IMR-90 (cell line): ENCODE measurements at regions not wholly inside any gene's neighbourhood (a gene's known extent, or its start where the extent isn't known, plus 50 kb on each side); places are given as distances from the start of the nearest gene placed in this dataset.

Source experiments
- ATAC-seq: fragments of 200-7000 bp; cut with Tn5 transposase; 2 replicates; pipeline ENCODE4 v1.9.1; 2020; ENCODE audit warnings: low read depth, mild to moderate bottlenecking, moderate library complexity
- BruUV-seq: library from RNA; stranded (reverse); fragments of 400-500 nt; replicated peaks from 2 replicates; lab custom pipeline; 2021; lab: Mats Ljungman, UMichigan
- CTCF ChIA-PET: fragments of 300-600 bp; formaldehyde crosslinking; extraction: SDS; loops from one replicate; lab custom pipeline; 2021; ENCODE audit warnings: antibody characterized with exemption; lab: Yijun Ruan, JAX
- POLR2A ChIA-PET: fragments of 300-600 bp; sonication (Branson Sonifier 250); formaldehyde crosslinking; loops from one replicate; lab custom pipeline; 2022; ENCODE audit warnings: antibody characterized with exemption; ENCODE audit not compliant: unreplicated experiment; lab: Charles Lee
- DNase-seq: peaks from one replicate; pipeline ENCODE4 v3.0.0; 2013
- H2AFZ ChIP-seq: replicated peaks from 2 replicates; pipeline ENCODE3; 2013; ENCODE audit warnings: low read length, mild to moderate bottlenecking; ENCODE audit not compliant: poor library complexity
- H2AK5ac ChIP-seq: 2 replicates; pipeline ENCODE4 v1.6.1; 2013; ENCODE audit warnings: low read depth, low read length, inconsistent platforms
- H2AK9ac ChIP-seq: replicated peaks from 2 replicates; pipeline ENCODE3; 2013; ENCODE audit warnings: mild to moderate bottlenecking, low read depth, low read length, moderate library complexity; ENCODE audit not compliant: poor library complexity
- H2BK120ac ChIP-seq: 2 replicates; pipeline ENCODE4 v1.6.1; 2013; ENCODE audit warnings: low read depth, low read length, inconsistent platforms
- H2BK15ac ChIP-seq: 3 replicates; pipeline ENCODE4 v1.6.1; 2013; ENCODE audit warnings: low read depth, low read length, inconsistent platforms
- H2BK20ac ChIP-seq: 2 replicates; pipeline ENCODE4 v1.6.1; 2013; ENCODE audit warnings: low read depth, mild to moderate bottlenecking, inconsistent platforms, low read length, moderate library complexity
- H2BK5ac ChIP-seq: 2 replicates; pipeline ENCODE4 v1.6.1; 2013; ENCODE audit warnings: mild to moderate bottlenecking, low read depth, low read length, inconsistent platforms; ENCODE audit not compliant: poor library complexity, severe bottlenecking
- H3K14ac ChIP-seq: replicated peaks from 2 replicates; pipeline ENCODE4 v1.6.1; 2013; ENCODE audit warnings: low read depth, low read length, inconsistent platforms
- H3K18ac ChIP-seq: 2 replicates; pipeline ENCODE4 v1.6.1; 2013; ENCODE audit warnings: low read depth, low read length, control low read depth
- H3K23ac ChIP-seq: 2 replicates; pipeline ENCODE4 v1.6.1; 2013; ENCODE audit warnings: low read depth, low read length, inconsistent platforms
- H3K27ac ChIP-seq: 2 replicates; pipeline ENCODE4 v1.5.1; 2013; ENCODE audit warnings: mild to moderate bottlenecking, control low read depth, low read length; ENCODE audit not compliant: insufficient read depth
- H3K27me3 ChIP-seq: 2 replicates; pipeline ENCODE4 v1.6.1; 2013; ENCODE audit warnings: low read length; ENCODE audit not compliant: control insufficient read depth, insufficient read depth
- H3K36me3 ChIP-seq: 2 replicates; pipeline ENCODE4 v1.6.1; 2013; ENCODE audit warnings: low read length, mixed read lengths; ENCODE audit not compliant: control insufficient read depth, insufficient read depth
- H3K4ac ChIP-seq: 2 replicates; pipeline ENCODE4 v1.6.1; 2013; ENCODE audit warnings: low read depth, low read length, inconsistent platforms
- H3K4me1 ChIP-seq: 2 replicates; pipeline ENCODE4 v1.6.1; 2013; ENCODE audit warnings: low read length, mixed read lengths; ENCODE audit not compliant: control insufficient read depth, insufficient read depth
- H3K4me2 ChIP-seq: 2 replicates; pipeline ENCODE4 v1.6.1; 2013; ENCODE audit warnings: low read depth, mild to moderate bottlenecking, control low read depth, low read length, moderate library complexity
- H3K4me3 ChIP-seq: 2 replicates; pipeline ENCODE4 v1.5.1; 2013; ENCODE audit warnings: low read depth, mild to moderate bottlenecking, control low read depth, low read length, moderate library complexity; ENCODE audit not compliant: insufficient read depth
- H3K56ac ChIP-seq: 2 replicates; pipeline ENCODE4 v1.6.1; 2013; ENCODE audit warnings: low read length, inconsistent platforms; ENCODE audit not compliant: insufficient read depth; ENCODE audit errors: extremely low read depth
- H3K79me1 ChIP-seq, 2 experiments: 2 replicates each; pipeline ENCODE4 v1.6.1; 2013; ENCODE audit warnings: low read length in 2 of 2, inconsistent platforms in 1 of 2, low read depth in 1 of 2
- H3K9ac ChIP-seq: 2 replicates; pipeline ENCODE4 v1.6.1; 2013; ENCODE audit warnings: low read depth, low read length, control low read depth
- H3K9me1 ChIP-seq: 2 replicates; pipeline ENCODE4 v1.6.1; 2013; ENCODE audit warnings: low read length, inconsistent platforms; ENCODE audit not compliant: insufficient read depth
- H3K9me3 ChIP-seq: 2 replicates; pipeline ENCODE4 v1.6.1; 2013; ENCODE audit warnings: low read length; ENCODE audit not compliant: control insufficient read depth, insufficient read depth
- H4K20me1 ChIP-seq: 2 replicates; pipeline ENCODE4 v1.6.1; 2013; ENCODE audit warnings: low read length, inconsistent platforms; ENCODE audit not compliant: insufficient read depth
- H4K5ac ChIP-seq: 2 replicates; pipeline ENCODE4 v1.6.1; 2013; ENCODE audit warnings: mild to moderate bottlenecking, low read depth, low read length, control low read depth
- H4K8ac ChIP-seq, 2 experiments: 2 replicates each; pipeline ENCODE4 v1.6.1; 2013; ENCODE audit warnings: low read depth in 2 of 2, low read length in 2 of 2, control low read depth in 1 of 2, inconsistent platforms in 1 of 2
- H4K91ac ChIP-seq: 2 replicates; pipeline ENCODE4 v1.6.1; 2013; ENCODE audit warnings: low read depth, low read length, inconsistent platforms; ENCODE audit not compliant: insufficient read depth
- BHLHE40 ChIP-seq: fragments of 150-350 bp; IDR thresholded peaks from 2 replicates; pipeline ENCODE4 v1.6.1; 2016; ENCODE audit warnings: mild to moderate bottlenecking, low read depth, low read length
- CEBPB ChIP-seq: IDR thresholded peaks from 2 replicates; pipeline ENCODE4 v1.6.1; 2012; ENCODE audit warnings: low read depth, low read length, improper control_type of control experiment
- CHD1 ChIP-seq: IDR thresholded peaks from 2 replicates; pipeline ENCODE4 v1.6.1; 2012; ENCODE audit warnings: low read depth, low read length, improper control_type of control experiment
- CTCF ChIP-seq: conservative IDR thresholded peaks from 2 replicates; pipeline ENCODE4 v1.5.1; 2012; ENCODE audit warnings: mild to moderate bottlenecking, low read depth, low read length, improper control_type of control experiment
- MAFK ChIP-seq: IDR thresholded peaks from 2 replicates; pipeline ENCODE4 v1.6.1; 2012; ENCODE audit warnings: low read depth, low read length, improper control_type of control experiment
- MAZ ChIP-seq: IDR thresholded peaks from 2 replicates; pipeline ENCODE4 v1.6.1; 2012; ENCODE audit warnings: low read depth, mild to moderate bottlenecking, low read length, improper control_type of control experiment, moderate library complexity, borderline replicate concordance
- NFE2L2 ChIP-seq: fragments of 150-350 bp; IDR thresholded peaks from 2 replicates; pipeline ENCODE4 v1.6.1; 2016; ENCODE audit warnings: low read depth, mild to moderate bottlenecking, low read length
- RAD21 ChIP-seq: IDR thresholded peaks from 2 replicates; pipeline ENCODE4 v1.6.1; 2012; ENCODE audit warnings: low read length, improper control_type of control experiment
- RCOR1 ChIP-seq: IDR thresholded peaks from 2 replicates; pipeline ENCODE4 v1.6.1; 2012; ENCODE audit warnings: mild to moderate bottlenecking, low read length, improper control_type of control experiment; ENCODE audit not compliant: insufficient replicate concordance
- RFX5 ChIP-seq: IDR thresholded peaks from 2 replicates; pipeline ENCODE4 v1.8.0; 2012; ENCODE audit warnings: low read depth, mild to moderate bottlenecking, low read length, moderate library complexity
- SMC3 ChIP-seq: fragments of 150-350 bp; IDR thresholded peaks from 2 replicates; pipeline ENCODE4 v1.6.1; 2016; ENCODE audit warnings: low read depth, mild to moderate bottlenecking, antibody characterized with exemption, low read length, moderate library complexity
- USF2 ChIP-seq: fragments of 150-350 bp; IDR thresholded peaks from 2 replicates; pipeline ENCODE4 v1.6.1; 2017; ENCODE audit warnings: mild to moderate bottlenecking, antibody characterized with exemption, low read length, low read depth
- WGBS, 2 experiments: methylation state at CpG; one replicate each; pipeline versions ENCODE4 v1.1.5 to v1.1.7; 2013; ENCODE audit warnings: missing lambda C conversion rate in 2 of 2; ENCODE audit not compliant: insufficient read length in 1 of 2; ENCODE audit errors: extremely low coverage in 2 of 2; 5-methylcytosine and 5-hydroxymethylcytosine counted together
- dilution Hi-C: fragments of 300-500 bp; cut with HindIII; formaldehyde crosslinking; loops from one replicate; pipeline ENCODE4 v1.14.3; 2018; ENCODE audit warnings: low sequenced_read_pairs; ENCODE audit not compliant: unreplicated experiment
- in situ Hi-C: fragments of 300-500 bp; cut with MboI; formaldehyde crosslinking; loops from 3 replicates; pipeline ENCODE4 v1.14.3; 2019; ENCODE audit warnings: low sequenced_read_pairs, inconsistent platforms, mixed read lengths
- intact Hi-C: fragments of 100-400 bp; cut with micrococcal nuclease; formaldehyde crosslinking; loops from 2 replicates; pipeline ENCODE4 v1.10.0; 2022
- TF ChIP-seq, protein P1 (sequence below): fragments of 150-350 bp; IDR thresholded peaks from 2 replicates; pipeline ENCODE4 v1.6.1; 2016; ENCODE audit warnings: low read depth, mild to moderate bottlenecking, low read length, moderate library complexity, borderline replicate concordance

DNA sequence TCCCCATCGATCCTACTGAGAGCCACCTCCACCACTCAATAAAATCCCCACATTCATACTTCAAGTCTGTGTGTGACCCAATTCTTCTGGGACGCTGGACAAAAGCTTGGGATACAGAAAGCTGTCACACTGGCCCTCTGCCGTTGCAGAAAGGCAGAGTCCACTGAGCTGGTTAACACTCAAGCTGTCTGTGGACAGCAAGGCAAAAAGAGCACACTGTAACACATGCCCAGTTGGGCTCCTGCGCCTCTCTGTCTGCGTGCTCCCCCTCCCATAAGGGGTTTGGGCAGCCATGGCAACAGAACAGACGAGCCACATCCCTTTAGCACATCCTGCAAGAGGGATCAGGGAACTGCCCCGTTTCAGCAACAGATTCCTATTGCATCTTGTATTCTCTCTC lies 106.9 kb upstream of the RGPD4 start:
- H3K27ac ChIP-seq = no peak overlapping the region
- no peaks in the 10 kb centered on the region for H3K36me3 ChIP-seq
- no peak overlapping the region for H2BK120ac ChIP-seq
- H3K9me3 ChIP-seq = no peaks in the 10 kb centered on the region; the same call in 1 of the 2 replicates
- H2AK5ac ChIP-seq = no peak overlapping the region
- no peak overlapping the region for H2BK15ac ChIP-seq
- H3K79me1 ChIP-seq = no peaks in the 10 kb centered on the region
- no peak overlapping the region for H2AK9ac ChIP-seq
- no peak overlapping the region for H3K56ac ChIP-seq
- no peak overlapping the region for H3K18ac ChIP-seq
- ChIA-PET CTCF (no interaction called here), POLR2A (no interaction called here)
- no peaks in the 10 kb centered on the region for H3K9me1 ChIP-seq
- ATAC-seq (no peak), DNase-seq (no peak)
- H3K27me3 ChIP-seq = no peaks in the 10 kb centered on the region
- no peaks in the 10 kb centered on the region for H3K4me1 ChIP-seq
- intact Hi-C loops = no loop called here
- no peak overlapping the region for H3K4me3 ChIP-seq
- H4K20me1 ChIP-seq = no peaks in the 10 kb centered on the region
- H3K4ac ChIP-seq = no peak overlapping the region
- 30% methylated on average over 2 of the region's 7 CpGs; no CpG with 5 or more reads in 1 of the 2 experiments for WGBS, 2 experiments
- no peak overlapping the region for H3K23ac ChIP-seq
- no peak overlapping the region for H3K4me2 ChIP-seq
- in situ Hi-C loops = no loop called here
- H2AFZ ChIP-seq = no peak overlapping the region
- dilution Hi-C loops = no loop called here
- no peak overlapping the region for H3K14ac ChIP-seq
- H4K8ac ChIP-seq = no peak overlapping the region
- H2BK20ac ChIP-seq = no peak overlapping the region
- BruUV-seq = no TSS peak
- no peak overlapping the region for H3K9ac ChIP-seq
- no peak overlapping the region for H4K91ac ChIP-seq
- TF ChIP-seq SMC3 = no peak
- TF ChIP-seq USF2 = no peak
- TF ChIP-seq RFX5 = no peak
- TF ChIP-seq BHLHE40 = no peak
- TF ChIP-seq RCOR1 = no peak
- no peak for TF ChIP-seq CHD1
- TF ChIP-seq RAD21 = no peak
- TF ChIP-seq CEBPB = no peak
- TF ChIP-seq NFE2L2 = no peak
- TF ChIP-seq CTCF = no peak
- no peak for TF ChIP-seq MAZ
- TF ChIP-seq MAFK = no peak
- TF ChIP-seq, protein P1, sequence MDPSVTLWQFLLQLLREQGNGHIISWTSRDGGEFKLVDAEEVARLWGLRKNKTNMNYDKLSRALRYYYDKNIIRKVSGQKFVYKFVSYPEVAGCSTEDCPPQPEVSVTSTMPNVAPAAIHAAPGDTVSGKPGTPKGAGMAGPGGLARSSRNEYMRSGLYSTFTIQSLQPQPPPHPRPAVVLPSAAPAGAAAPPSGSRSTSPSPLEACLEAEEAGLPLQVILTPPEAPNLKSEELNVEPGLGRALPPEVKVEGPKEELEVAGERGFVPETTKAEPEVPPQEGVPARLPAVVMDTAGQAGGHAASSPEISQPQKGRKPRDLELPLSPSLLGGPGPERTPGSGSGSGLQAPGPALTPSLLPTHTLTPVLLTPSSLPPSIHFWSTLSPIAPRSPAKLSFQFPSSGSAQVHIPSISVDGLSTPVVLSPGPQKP = no peak
- no peak overlapping the region for H4K5ac ChIP-seq
- H2BK5ac ChIP-seq = no peak overlapping the region
